GM18907 (cell line): ENCODE measurements at regions not wholly inside any gene's neighbourhood (a gene's known extent, or its start where the extent isn't known, plus 50 kb on each side); places are given as distances from the start of the nearest gene placed in this dataset.
"Not testable (repeated sequence)": the region's sequence is repeated elsewhere in the genome, so short reads cannot be mapped to it uniquely, and the experiment has no call there.

Source experiments
- ATAC-seq: cut with Tn5 transposase; IDR thresholded peaks from one replicate; pipeline ENCODE4 v1.9.1; 2021; ENCODE audit warnings: mild to moderate bottlenecking, moderate library complexity; ENCODE audit not compliant: unreplicated experiment

GRCh38 chr5:40165789-40166728, 513.7 kb upstream of the PTGER4 start:
- ATAC-seq, result no peak

- no peak for ATAC-seq
Observed at GRCh38 chr5:40165106-40165788, 514.5 kb upstream of the PTGER4 start.

GRCh38 chr5:40160435-40160834, 519.3 kb upstream of the PTGER4 start:
- ATAC-seq, result no peak

GRCh38 chr5:40154194-40154593, 525.5 kb upstream of the PTGER4 start:
- ATAC-seq, result no peak

GRCh38 chr5:40150896-40151295, 528.8 kb upstream of the PTGER4 start:
- ATAC-seq, result no peak

GRCh38 chr5:40141896-40142295, 537.8 kb upstream of the PTGER4 start:
- ATAC-seq, result no peak

- no peak for ATAC-seq
Observed at GRCh38 chr5:40141418-40141817, 538.3 kb upstream of the PTGER4 start.

GRCh38 chr5:40137223-40137622, 542.5 kb upstream of the PTGER4 start:
- ATAC-seq, result no peak

- ATAC-seq, result no peak
Observed at GRCh38 chr5:40134883-40135520, 544.7 kb upstream of the PTGER4 start.

- no peak for ATAC-seq
Observed at GRCh38 chr5:40124367-40124766, 555.3 kb upstream of the PTGER4 start.

GRCh38 chr5:40121236-40121635, 558.5 kb upstream of the PTGER4 start:
- ATAC-seq, result no peak

- no peak for ATAC-seq
Observed at GRCh38 chr5:40112875-40113274, 566.8 kb upstream of the PTGER4 start.

GRCh38 chr5:40111036-40111435, 568.7 kb upstream of the PTGER4 start:
- ATAC-seq, result not testable (repeated sequence)

GRCh38 chr5:40108764-40109390, 570.8 kb upstream of the PTGER4 start:
- not testable (repeated sequence) for ATAC-seq

GRCh38 chr5:40107786-40108185, 571.9 kb upstream of the PTGER4 start:
- not testable (repeated sequence) for ATAC-seq

GRCh38 chr5:40106847-40107246, 572.9 kb upstream of the PTGER4 start:
- ATAC-seq, result no peak

GRCh38 chr5:40098313-40098712, 581.4 kb upstream of the PTGER4 start:
- ATAC-seq, result no peak

GRCh38 chr5:40093550-40093949, 586.2 kb upstream of the PTGER4 start:
- no peak for ATAC-seq

- no peak for ATAC-seq
Observed at GRCh38 chr5:40089269-40089668, 590.4 kb upstream of the PTGER4 start.

GRCh38 chr5:40084614-40085013, 595.1 kb upstream of the PTGER4 start:
- ATAC-seq, result no peak

GRCh38 chr5:40082313-40082712, 597.4 kb upstream of the PTGER4 start:
- ATAC-seq, result no peak
